Liver (tissue), 8 donors: ENCODE measurements at regions not wholly inside any gene's neighbourhood (a gene's known extent, or its start where the extent isn't known, plus 50 kb on each side); places are given as distances from the start of the nearest gene placed in this dataset.

Experiments used
- DNase-seq: peaks from one replicate; pipeline ENCODE4 v3.0.0-alpha.2; 2017; ENCODE audit warnings: low spot score
- H3K27ac ChIP-seq, 2 donors: one replicate each; pipeline ENCODE4 v1.7.0; 2013; ENCODE audit warnings: inconsistent platforms in 2 of 2, low read length in 2 of 2, control low read depth in 1 of 2, low read depth in 1 of 2, mild to moderate bottlenecking in 1 of 2
- H3K27me3 ChIP-seq, 4 donors: one replicate each; pipeline versions ENCODE4 v1.6.1 to v1.7.0; 2013; ENCODE audit warnings: low read length in 3 of 4, inconsistent platforms in 1 of 4, mild to moderate bottlenecking in 1 of 4, moderate library complexity in 1 of 4; ENCODE audit not compliant: control insufficient read depth in 4 of 4, insufficient read depth in 4 of 4
- H3K36me3 ChIP-seq, 4 donors: one replicate each; pipeline versions ENCODE4 v1.6.1 to v1.7.0; 2013; ENCODE audit warnings: low read length in 3 of 4, mild to moderate bottlenecking in 3 of 4, low read depth in 1 of 4, moderate library complexity in 1 of 4; ENCODE audit not compliant: control insufficient read depth in 4 of 4, insufficient read depth in 3 of 4
- H3K4me1 ChIP-seq, 4 donors: one replicate each; pipeline versions ENCODE4 v1.6.1 to v1.7.0; 2013; ENCODE audit warnings: low read length in 3 of 4, mild to moderate bottlenecking in 3 of 4, moderate library complexity in 1 of 4; ENCODE audit not compliant: control insufficient read depth in 4 of 4, insufficient read depth in 4 of 4
- H3K4me3 ChIP-seq, 3 donors: one replicate each; pipeline versions ENCODE4 v1.6.1 to v1.7.0; 2013; ENCODE audit warnings: low read length in 3 of 3, control low read depth in 1 of 3, low read depth in 1 of 3, mild to moderate bottlenecking in 1 of 3
- H3K9ac ChIP-seq, 2 donors: one replicate each; pipeline ENCODE4 v1.7.0; 2013; ENCODE audit warnings: low read length in 2 of 2, mild to moderate bottlenecking in 2 of 2, moderate library complexity in 2 of 2, control low read depth in 1 of 2, low read depth in 1 of 2
- H3K9me3 ChIP-seq, 4 donors: one replicate each; pipeline versions ENCODE4 v1.6.1 to v1.7.0; 2013; ENCODE audit warnings: low read length in 3 of 4; ENCODE audit not compliant: control insufficient read depth in 4 of 4
- ATF3 ChIP-seq: IDR thresholded peaks from 2 replicates; pipeline ENCODE4 v1.6.1; 2016; ENCODE audit warnings: antibody characterized with exemption
- CTCF ChIP-seq: fragments of 150-350 bp; IDR thresholded peaks from 2 replicates; pipeline ENCODE4 v1.5.1; 2017; ENCODE audit warnings: improper control_type of control experiment, low read depth, low read length; ENCODE audit not compliant: missing input control
- EGR1 ChIP-seq, 2 donors: IDR thresholded peaks; 2 replicates each; pipeline ENCODE4 v1.6.1; 2016 to 2018; ENCODE audit warnings: antibody characterized with exemption in 2 of 2, low read depth in 2 of 2
- FOXA1 ChIP-seq: IDR thresholded peaks from 2 replicates; pipeline ENCODE4 v1.6.1; 2016; ENCODE audit warnings: antibody characterized with exemption
- FOXA2 ChIP-seq: IDR thresholded peaks from 2 replicates; pipeline ENCODE4 v1.6.1; 2016; ENCODE audit warnings: antibody characterized with exemption
- GABPA ChIP-seq, 2 donors: IDR thresholded peaks in 1 of 2; conservative IDR thresholded peaks in 1 of 2; 2 replicates each; pipeline ENCODE4 v1.6.1; 2016; ENCODE audit warnings: antibody characterized with exemption in 2 of 2, mild to moderate bottlenecking in 1 of 2, moderate library complexity in 1 of 2
- HNF4A ChIP-seq, 2 donors: conservative IDR thresholded peaks; 2 replicates each; pipeline ENCODE4 v1.6.1; 2016; ENCODE audit warnings: antibody characterized with exemption in 2 of 2, mild to moderate bottlenecking in 2 of 2
- HNF4G ChIP-seq: IDR thresholded peaks from 2 replicates; pipeline ENCODE4 v1.6.1; 2016; ENCODE audit warnings: antibody characterized with exemption
- JUND ChIP-seq, 2 donors: IDR thresholded peaks; 2 replicates each; pipeline ENCODE4 v1.6.1; 2016; ENCODE audit warnings: antibody characterized with exemption in 2 of 2
- MAX ChIP-seq: IDR thresholded peaks from 2 replicates; pipeline ENCODE4 v1.6.1; 2016; ENCODE audit warnings: antibody characterized with exemption
- NR2F2 ChIP-seq: IDR thresholded peaks from 2 replicates; pipeline ENCODE4 v1.6.1; 2016; ENCODE audit warnings: antibody characterized with exemption
- RAD21 ChIP-seq, 2 donors: IDR thresholded peaks; 2 replicates each; pipeline ENCODE4 v1.6.1; 2016; ENCODE audit warnings: antibody characterized with exemption in 2 of 2, mild to moderate bottlenecking in 2 of 2
- REST ChIP-seq: IDR thresholded peaks from 2 replicates; pipeline ENCODE4 v1.6.1; 2016; ENCODE audit warnings: antibody characterized with exemption, mild to moderate bottlenecking
- RXRA ChIP-seq, 2 donors: IDR thresholded peaks; 2 replicates each; pipeline ENCODE4 v1.6.1; 2017 to 2018; ENCODE audit warnings: antibody characterized with exemption in 2 of 2, mild to moderate bottlenecking in 1 of 2
- SP1 ChIP-seq: IDR thresholded peaks from 2 replicates; pipeline ENCODE4 v1.6.1; 2018; ENCODE audit warnings: antibody characterized with exemption, mild to moderate bottlenecking
- TAF1 ChIP-seq: conservative IDR thresholded peaks from 2 replicates; pipeline ENCODE4 v1.6.1; 2016; ENCODE audit warnings: antibody characterized with exemption, mild to moderate bottlenecking
- YY1 ChIP-seq: IDR thresholded peaks from 2 replicates; pipeline ENCODE4 v1.6.1; 2016; ENCODE audit warnings: antibody characterized with exemption, mild to moderate bottlenecking
- ZBTB33 ChIP-seq: IDR thresholded peaks from 2 replicates; pipeline ENCODE4 v1.6.1; 2016; ENCODE audit warnings: antibody characterized with exemption
- WGBS: extraction: QIAGEN DNeasy Blood & Tissue Kit; methylation state at CpG from one replicate; pipeline ENCODE4 v1.1.7; 2013; 5-methylcytosine and 5-hydroxymethylcytosine counted together
- donor health status: healthy.
- donor health status: healthy.
- donor health status: healthy.
- donor health status: healthy.
- donor health status: healthy.

GRCh38 chr5:116626945-116627679, 52.5 kb upstream of the SEMA6A start:
- no peak for DNase-seq
- H3K9ac ChIP-seq: no peak overlapping the region
- TF ChIP-seq ATF3 (no peak), YY1 (no peak), CTCF (no peak), HNF4A (conservative IDR thresholded peaks at IDR 0.05) (no peak), GABPA (IDR thresholded peaks at IDR 0.05 in 1 of 2, conservative IDR thresholded peaks at IDR 0.05 in 1 of 2) (no peak), SP1 (no peak), MAX (no peak), JUND (IDR thresholded peaks at IDR 0.05) (no peak), RAD21 (IDR thresholded peaks at IDR 0.05) (no peak), REST (no peak), FOXA2 (no peak), RXRA (IDR thresholded peaks at IDR 0.05) (no peak), TAF1 (no peak), EGR1 (IDR thresholded peaks at IDR 0.05; ENCODE audit: low read depth in 2 of 2) (no peak), FOXA1 (no peak), HNF4G (no peak), ZBTB33 (no peak), NR2F2 (no peak)
- no peaks in the 10 kb centered on the region for H3K36me3 ChIP-seq
- no peak overlapping the region for H3K27ac ChIP-seq
- WGBS: 96% methylated on average over 3 of the region's 3 CpGs
- H3K4me1 ChIP-seq: no peaks in the 10 kb centered on the region
- no peak overlapping the region for H3K4me3 ChIP-seq
- H3K9me3 ChIP-seq: no peaks in the 10 kb centered on the region
- H3K27me3 ChIP-seq: no peaks in the 10 kb centered on the region
